Suppressor macrophage treated with lipopolysaccharide for 4 hours (primary cell): ENCODE measurements at regions not wholly inside any gene's neighbourhood (a gene's known extent, or its start where the extent isn't known, plus 50 kb on each side); places are given as distances from the start of the nearest gene placed in this dataset.

Source experiments
- DNase-seq: peaks from one replicate; pipeline ENCODE4 v3.0.0-alpha.2; 2020

DNA sequence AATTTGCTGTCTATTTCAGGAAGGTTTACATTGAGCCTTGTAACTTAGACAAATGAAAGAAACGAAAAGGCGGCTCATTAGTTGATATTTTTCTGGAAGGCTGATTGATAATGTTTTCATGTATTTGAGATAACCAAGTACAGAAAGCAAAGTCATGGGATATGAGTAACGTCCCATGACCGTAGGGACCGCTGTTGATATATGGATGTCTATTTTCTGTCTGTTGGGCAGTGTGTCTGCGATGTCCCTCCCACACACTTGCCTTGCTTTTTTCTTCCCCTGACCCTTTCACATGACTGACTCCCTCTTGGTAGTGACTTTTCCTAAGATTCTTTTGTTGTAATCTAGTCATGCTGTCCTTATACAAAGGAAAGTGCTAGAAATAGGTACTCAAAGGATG lies 57.0 kb upstream of the GPR158 start:
- no peak for DNase-seq

DNA sequence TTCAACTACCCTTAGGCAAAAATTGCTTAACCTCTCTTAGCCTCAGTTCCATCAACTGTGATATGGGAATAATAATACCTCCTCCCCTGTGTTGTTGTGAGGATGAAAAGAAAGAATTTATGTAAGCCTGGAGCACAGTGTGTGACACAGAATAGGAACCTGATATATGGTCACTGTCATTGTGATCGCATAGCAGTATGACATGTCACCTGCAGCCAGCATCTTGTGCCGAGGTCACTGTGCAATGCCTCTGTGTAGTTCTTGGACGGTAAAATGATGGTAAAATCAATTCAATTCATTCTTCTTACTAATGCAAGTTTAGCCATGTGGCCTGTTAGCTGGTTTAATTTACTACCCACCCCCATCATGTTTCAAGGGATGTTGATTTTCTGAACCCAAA lies 54.6 kb upstream of the GPR158 start:
- DNase-seq = no peak
